Memory B cell (primary cell): ENCODE measurements at regions not wholly inside any gene's neighbourhood (a gene's known extent, or its start where the extent isn't known, plus 50 kb on each side); places are given as distances from the start of the nearest gene placed in this dataset.

Experiments used
- ATAC-seq: fragments of 150-1000 bp; cut with Tn5 transposase; 2 replicates; pipeline ENCODE4 v1.10.0; 2021; ENCODE audit warnings: low read depth, mild to moderate bottlenecking, moderate library complexity
- DNase-seq, 2 donors: peaks; one replicate each; pipeline ENCODE4 v3.0.0; 2022; ENCODE audit warnings: low spot score in 2 of 2
- H3K27ac Mint-ChIP-seq: one replicate; pipeline ENCODE4 v1.8.0; 2022; ENCODE audit warnings: mild to moderate bottlenecking, moderate library complexity, mixed read lengths
- H3K27me3 Mint-ChIP-seq: one replicate; pipeline ENCODE4 v1.8.0; 2022; ENCODE audit warnings: mixed read lengths
- H3K36me3 Mint-ChIP-seq: one replicate; pipeline ENCODE4 v1.8.0; 2022; ENCODE audit warnings: mild to moderate bottlenecking, mixed read lengths
- H3K4me1 Mint-ChIP-seq: one replicate; pipeline ENCODE4 v1.8.0; 2022; ENCODE audit warnings: mixed read lengths
- H3K4me3 Mint-ChIP-seq: one replicate; pipeline ENCODE4 v1.8.0; 2022; ENCODE audit warnings: mild to moderate bottlenecking, moderate library complexity, mixed read lengths
- H3K9me3 Mint-ChIP-seq: one replicate; pipeline ENCODE4 v1.8.0; 2022; ENCODE audit warnings: mixed read lengths

GRCh38 chrX:38879631-38880220 is 78.5 kb downstream of the MID1IP1 start:
- DNase-seq = peak; percentile 18 to 61
- Mint-ChIP-seq H3K27me3 (no peaks in the 10 kb centered on the region), H3K9me3 (no peaks in the 10 kb centered on the region), H3K4me1 (peaks cover 25% of the 10 kb centered on the region), H3K36me3 (no peaks in the 10 kb centered on the region), H3K27ac (peak overlapping the region; percentile 97), H3K4me3 (peak overlapping the region; percentile 68)
- peak; percentile 91 for ATAC-seq

GRCh38 chrX:38880296-38880854 is 79.1 kb downstream of the MID1IP1 start:
- Mint-ChIP-seq H3K4me1 (peaks cover 25% of the 10 kb centered on the region), H3K36me3 (no peaks in the 10 kb centered on the region), H3K9me3 (no peaks in the 10 kb centered on the region), H3K4me3 (peak overlapping the region; percentile 64), H3K27ac (peak overlapping the region; percentile 97), H3K27me3 (no peaks in the 10 kb centered on the region)
- no peak for DNase-seq
- no peak for ATAC-seq

GRCh38 chrX:38881066-38881465 is 79.8 kb downstream of the MID1IP1 start:
- Mint-ChIP-seq H3K4me1 (peaks cover 25% of the 10 kb centered on the region), H3K27ac (peak overlapping the region; percentile 97), H3K36me3 (no peaks in the 10 kb centered on the region), H3K4me3 (no peak overlapping the region), H3K9me3 (no peaks in the 10 kb centered on the region), H3K27me3 (no peaks in the 10 kb centered on the region)
- ATAC-seq = no peak
- no peak for DNase-seq

- Mint-ChIP-seq H3K4me3 (no peak overlapping the region), H3K4me1 (peaks cover 25% of the 10 kb centered on the region), H3K27ac (no peak overlapping the region), H3K36me3 (no peaks in the 10 kb centered on the region), H3K9me3 (no peaks in the 10 kb centered on the region), H3K27me3 (no peaks in the 10 kb centered on the region)
- DNase-seq (no peak), ATAC-seq (no peak)
Measured at GRCh38 chrX:38881727-38882126, 80.5 kb downstream of the MID1IP1 start.

GRCh38 chrX:38882894-38883626 is 81.8 kb downstream of the MID1IP1 start:
- Mint-ChIP-seq H3K27me3 (no peaks in the 10 kb centered on the region), H3K9me3 (no peaks in the 10 kb centered on the region), H3K4me3 (no peak overlapping the region), H3K36me3 (no peaks in the 10 kb centered on the region), H3K27ac (no peak overlapping the region), H3K4me1 (peaks cover 25% of the 10 kb centered on the region)
- ATAC-seq = no peak
- no peak for DNase-seq

- Mint-ChIP-seq H3K27me3 (no peaks in the 10 kb centered on the region), H3K27ac (no peak overlapping the region), H3K9me3 (no peaks in the 10 kb centered on the region), H3K36me3 (no peaks in the 10 kb centered on the region), H3K4me1 (peaks cover 5% of the 10 kb centered on the region), H3K4me3 (no peak overlapping the region)
- DNase-seq (no peak), ATAC-seq (no peak)
Measured at GRCh38 chrX:38886112-38886511, 84.9 kb downstream of the MID1IP1 start.

- ATAC-seq (no peak), DNase-seq (no peak)
- Mint-ChIP-seq H3K9me3 (no peaks in the 10 kb centered on the region), H3K4me3 (no peak overlapping the region), H3K36me3 (no peaks in the 10 kb centered on the region), H3K27ac (no peak overlapping the region), H3K27me3 (no peaks in the 10 kb centered on the region), H3K4me1 (peaks cover 4% of the 10 kb centered on the region)
Measured at GRCh38 chrX:38887222-38887621, 86.0 kb downstream of the MID1IP1 start.

- no peaks in the 10 kb centered on the region for H3K9me3 Mint-ChIP-seq
- ATAC-seq = no peak
Measured at GRCh38 chrX:38890326-38890725, 89.1 kb downstream of the MID1IP1 start.

GRCh38 chrX:38890963-38891362 is 89.7 kb downstream of the MID1IP1 start:
- Mint-ChIP-seq H3K27ac (no peak overlapping the region), H3K4me1 (peaks cover 4% of the 10 kb centered on the region), H3K36me3 (no peaks in the 10 kb centered on the region)

More at GRCh38 chrX:38890326-38890725, 89.1 kb downstream of the MID1IP1 start:
- Mint-ChIP-seq H3K27ac (no peak overlapping the region), H3K27me3 (no peaks in the 10 kb centered on the region), H3K4me1 (peaks cover 4% of the 10 kb centered on the region), H3K36me3 (no peaks in the 10 kb centered on the region), H3K4me3 (no peak overlapping the region)
- DNase-seq = no peak

GRCh38 chrX:38891641-38892413 is 90.6 kb downstream of the MID1IP1 start:
- DNase-seq (no peak), ATAC-seq (peak; percentile 44)
- Mint-ChIP-seq H3K36me3 (no peaks in the 10 kb centered on the region), H3K4me3 (no peak overlapping the region), H3K9me3 (no peaks in the 10 kb centered on the region), H3K27me3 (no peaks in the 10 kb centered on the region), H3K27ac (no peak overlapping the region), H3K4me1 (peaks cover 4% of the 10 kb centered on the region)

More at GRCh38 chrX:38890963-38891362, 89.7 kb downstream of the MID1IP1 start:
- no peak for DNase-seq
- no peaks in the 10 kb centered on the region for H3K9me3 Mint-ChIP-seq
- no peak overlapping the region for H3K4me3 Mint-ChIP-seq
- ATAC-seq = no peak
- H3K27me3 Mint-ChIP-seq = no peaks in the 10 kb centered on the region

GRCh38 chrX:38893441-38893840 is 92.2 kb downstream of the MID1IP1 start:
- Mint-ChIP-seq H3K27ac (no peak overlapping the region), H3K9me3 (no peaks in the 10 kb centered on the region), H3K4me1 (peaks cover 4% of the 10 kb centered on the region), H3K36me3 (no peaks in the 10 kb centered on the region), H3K4me3 (no peak overlapping the region), H3K27me3 (no peaks in the 10 kb centered on the region)
- DNase-seq (no peak), ATAC-seq (no peak)

- Mint-ChIP-seq H3K27me3 (no peaks in the 10 kb centered on the region), H3K4me1 (peaks cover 4% of the 10 kb centered on the region), H3K4me3 (no peak overlapping the region), H3K9me3 (no peaks in the 10 kb centered on the region), H3K36me3 (no peaks in the 10 kb centered on the region), H3K27ac (no peak overlapping the region)
- DNase-seq = no peak
- ATAC-seq = no peak
Measured at GRCh38 chrX:38895775-38896174, 94.5 kb downstream of the MID1IP1 start.

GRCh38 chrX:38896724-38897298 is 95.6 kb downstream of the MID1IP1 start:
- DNase-seq (no peak), ATAC-seq (no peak)
- peaks cover under 1% of the 10 kb centered on the region for H3K4me1 Mint-ChIP-seq
- H3K4me3 Mint-ChIP-seq = no peak overlapping the region
- H3K9me3 Mint-ChIP-seq = no peaks in the 10 kb centered on the region
- no peaks in the 10 kb centered on the region for H3K27me3 Mint-ChIP-seq
- no peak overlapping the region for H3K27ac Mint-ChIP-seq
- no peaks in the 10 kb centered on the region for H3K36me3 Mint-ChIP-seq

GRCh38 chrX:38898261-38898660 is 97.0 kb downstream of the MID1IP1 start:
- no peaks in the 10 kb centered on the region for H3K36me3 Mint-ChIP-seq
- no peaks in the 10 kb centered on the region for H3K27me3 Mint-ChIP-seq
- DNase-seq (no peak), ATAC-seq (no peak)
- H3K4me3 Mint-ChIP-seq = no peak overlapping the region
- H3K4me1 Mint-ChIP-seq = no peaks in the 10 kb centered on the region
- H3K27ac Mint-ChIP-seq = no peak overlapping the region
- no peaks in the 10 kb centered on the region for H3K9me3 Mint-ChIP-seq
